ENCODE measurements at regions not wholly inside any gene's neighbourhood (a gene's known extent, or its start where the extent isn't known, plus 50 kb on each side); places are given as distances from the start of the nearest gene placed in this dataset.
"Not testable (repeated sequence)": the region's sequence is repeated elsewhere in the genome, so short reads cannot be mapped to it uniquely, and the experiment has no call there.

DNA sequence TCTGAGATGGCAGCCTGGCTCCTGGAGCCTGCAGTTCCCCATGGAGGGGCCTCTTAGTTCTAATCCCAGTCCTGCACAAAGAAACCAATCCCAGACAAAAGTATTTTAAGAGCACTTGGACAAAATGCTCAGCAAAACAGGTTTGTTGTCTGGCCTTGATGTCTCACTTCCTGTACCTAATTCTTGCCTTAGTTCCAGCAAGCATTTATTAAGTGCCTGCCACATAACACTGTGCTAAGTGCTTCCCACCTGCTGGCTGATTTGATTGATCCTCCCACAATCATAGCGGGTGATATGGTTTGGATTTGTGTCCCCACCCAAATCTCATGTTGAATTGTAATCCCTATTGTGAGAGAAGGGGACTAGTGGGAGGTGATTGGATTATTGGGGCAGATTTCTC is 65.7 kb upstream of the HABP2 start:
- DNase-seq (ENCODE audit: low read depth in 2 of 2), result no peak

- DNase-seq (ENCODE audit: low read depth in 2 of 2), result no peak
Measured at GRCh38 chr10:113488186-113488585, 64.7 kb upstream of the HABP2 start.

- not testable (repeated sequence) for DNase-seq (ENCODE audit: low read depth in 2 of 2)
Measured at GRCh38 chr10:113489522-113489921, 63.3 kb upstream of the HABP2 start.

- DNase-seq (ENCODE audit: low read depth in 2 of 2), result no peak
Measured at GRCh38 chr10:113491967-113492565, 60.8 kb upstream of the HABP2 start.

DNA sequence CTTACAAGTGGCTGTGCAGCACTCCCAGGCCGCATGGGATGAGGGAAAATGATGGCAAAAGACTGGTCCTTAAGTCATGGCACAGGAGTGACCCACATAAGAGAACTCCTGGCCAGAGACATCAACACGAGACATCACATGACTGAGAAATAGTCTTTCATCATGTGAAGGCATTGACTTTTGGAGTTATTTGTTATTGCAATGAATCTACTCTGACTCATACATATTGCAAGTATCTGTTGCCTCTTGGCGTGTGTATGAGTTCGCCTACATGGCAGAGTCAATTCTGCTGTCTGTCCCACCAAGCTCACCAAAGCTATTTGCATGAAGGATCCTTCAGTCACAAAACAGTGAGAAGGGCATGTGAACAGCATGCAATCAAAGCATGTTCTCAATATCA is 59.7 kb upstream of the HABP2 start:
- DNase-seq (ENCODE audit: low read depth in 2 of 2), result no peak

GRCh38 chr10:113493882-113494301 is 59.0 kb upstream of the HABP2 start:
- no peak for DNase-seq (ENCODE audit: low read depth in 2 of 2)

- DNase-seq (ENCODE audit: low read depth in 2 of 2), result no peak
Measured at GRCh38 chr10:113494761-113495160, 58.1 kb upstream of the HABP2 start.

- no peak for DNase-seq (ENCODE audit: low read depth in 2 of 2)
Measured at GRCh38 chr10:113495553-113495952, 57.3 kb upstream of the HABP2 start.

- no peak for DNase-seq (ENCODE audit: low read depth in 2 of 2)
Measured at GRCh38 chr10:113496111-113497109, 56.4 kb upstream of the HABP2 start.

- DNase-seq (ENCODE audit: low read depth in 2 of 2), result no peak
Measured at GRCh38 chr10:113497198-113497597, 55.7 kb upstream of the HABP2 start.

- no peak for DNase-seq (ENCODE audit: low read depth in 2 of 2)
Measured at GRCh38 chr10:113498997-113499396, 53.9 kb upstream of the HABP2 start.

- no peak for DNase-seq (ENCODE audit: low read depth in 2 of 2)
Measured at GRCh38 chr10:113499806-113500205, 53.0 kb upstream of the HABP2 start.

DNA sequence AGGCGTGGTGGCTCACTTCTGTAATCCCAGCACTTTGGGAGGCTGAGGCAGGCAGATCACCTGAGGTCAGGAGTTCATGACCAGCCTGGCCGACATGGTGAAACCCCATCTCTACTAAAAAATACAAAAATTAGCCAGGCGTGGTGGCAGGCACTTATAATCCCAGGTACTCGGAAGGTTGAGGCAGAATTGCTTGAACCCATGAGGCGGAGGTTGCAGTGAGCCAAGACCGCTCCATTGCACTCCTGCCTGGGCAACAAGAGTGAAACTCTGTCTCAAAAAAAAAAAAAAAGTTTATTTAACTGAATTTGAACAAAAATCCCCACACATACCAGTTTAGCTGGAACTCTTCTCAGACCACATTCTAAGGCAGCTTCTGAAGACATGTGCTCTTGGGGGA is 51.8 kb upstream of the HABP2 start:
- not testable (repeated sequence) for DNase-seq (ENCODE audit: low read depth in 2 of 2)
